Endothelial cell of umbilical vein (primary cell): ENCODE measurements at regions not wholly inside any gene's neighbourhood (a gene's known extent, or its start where the extent isn't known, plus 50 kb on each side); places are given as distances from the start of the nearest gene placed in this dataset.

Experiments
- BruUV-seq: library from RNA; stranded (reverse); fragments of 400-500 nt; replicated peaks from 2 replicates; lab custom pipeline; 2021; lab: Mats Ljungman, UMichigan
- CTCF ChIA-PET: fragments of 300-600, 350-600 bp; sonication (Branson Sonifier 250); formaldehyde crosslinking; loops from one replicate; lab custom pipeline; 2021; ENCODE audit warnings: antibody characterized with exemption, inconsistent platforms; lab: Charles Lee
- POLR2A ChIA-PET: fragments of 300-600, 350-600 bp; sonication (Branson Sonifier 250); formaldehyde crosslinking; loops from one replicate; lab custom pipeline; 2021; ENCODE audit warnings: antibody characterized with exemption, inconsistent platforms; lab: Charles Lee
- DNase-seq: peaks from one replicate; pipeline ENCODE4 v3.0.0-alpha.2; 2011; ENCODE audit warnings: low read depth, low spot score
- FAIRE-seq: peaks from 2 replicates; lab custom pipeline; 2011; peaks lifted over from hg19 to GRCh38; lab: Jason Lieb, UNC
- H2AFZ ChIP-seq: 2 replicates; pipeline ENCODE4 v1.6.0; 2012; ENCODE audit warnings: low read depth, low read length, control low read depth, inconsistent platforms
- H3K27ac ChIP-seq: 2 replicates; pipeline ENCODE4 v1.5.1; 2011; ENCODE audit warnings: low read depth, mild to moderate bottlenecking, control low read depth, low read length, moderate library complexity; ENCODE audit not compliant: insufficient read depth
- H3K27me3 ChIP-seq, 2 experiments: 2 replicates each; pipeline versions ENCODE4 v1.6.0 to v1.6.1; 2011; ENCODE audit warnings: low read length in 2 of 2, mixed read lengths in 1 of 2; ENCODE audit not compliant: control insufficient read depth in 2 of 2, insufficient read depth in 2 of 2
- H3K36me3 ChIP-seq, 2 experiments: 2 replicates in 1 of 2; 3 replicates in 1 of 2; pipeline ENCODE4 v1.5.1; 2011; ENCODE audit warnings: low read length in 2 of 2, mild to moderate bottlenecking in 1 of 2, moderate library complexity in 1 of 2; ENCODE audit not compliant: control insufficient read depth in 2 of 2, insufficient read depth in 2 of 2; ENCODE audit errors: extremely low read depth in 1 of 2
- H3K4me1 ChIP-seq: 3 replicates; pipeline ENCODE4 v1.5.1; 2011; ENCODE audit warnings: mild to moderate bottlenecking, low read length; ENCODE audit not compliant: control insufficient read depth, insufficient read depth; ENCODE audit errors: extremely low read depth
- H3K4me2 ChIP-seq: 2 replicates; pipeline ENCODE4 v1.6.1; 2011; ENCODE audit warnings: low read length, control low read depth, mixed read lengths; ENCODE audit not compliant: insufficient read depth
- H3K4me3 ChIP-seq, 3 experiments: fragments of 200-600 bp in 1 of 3; sonication (generic), shearing (Covaris generic) in 1 of 3; replicated peaks in 1 of 3; 2 replicates each; pipeline ENCODE4 v1.5.1; 2011 to 2016; ENCODE audit warnings: control low read depth in 3 of 3, low read length in 3 of 3, mild to moderate bottlenecking in 2 of 3, inconsistent platforms in 1 of 3, low read depth in 1 of 3, moderate library complexity in 1 of 3; ENCODE audit not compliant: insufficient read depth in 1 of 3
- H3K79me2 ChIP-seq: 2 replicates; pipeline ENCODE4 v1.6.0; 2012; ENCODE audit warnings: low read length, inconsistent platforms; ENCODE audit not compliant: control insufficient read depth, insufficient read depth
- H3K9ac ChIP-seq: replicated peaks from 2 replicates; pipeline ENCODE3; 2011; ENCODE audit warnings: low read length, control low read depth; ENCODE audit not compliant: insufficient read depth; ENCODE audit errors: extremely low read depth
- H3K9me1 ChIP-seq: replicated peaks from 3 replicates; pipeline ENCODE4 v1.6.0; 2011; ENCODE audit warnings: mild to moderate bottlenecking, low read length; ENCODE audit not compliant: control insufficient read depth, insufficient read depth; ENCODE audit errors: extremely low read depth
- H3K9me3 ChIP-seq: replicated peaks from 2 replicates; pipeline ENCODE4 v1.5.1; 2012; ENCODE audit warnings: low read length, inconsistent platforms; ENCODE audit not compliant: control insufficient read depth, insufficient read depth
- H4K20me1 ChIP-seq: replicated peaks from 2 replicates; pipeline ENCODE3; 2011; ENCODE audit warnings: mild to moderate bottlenecking, low read length; ENCODE audit not compliant: control insufficient read depth, insufficient read depth; ENCODE audit errors: extremely low read depth
- CTCF ChIP-seq, 2 donors: IDR thresholded peaks; 1 replicate in 1 of 2; 2 replicates in 1 of 2; pipeline ENCODE4 v1.5.1; 2011; ENCODE audit warnings: low read length in 2 of 2, mild to moderate bottlenecking in 2 of 2, moderate library complexity in 2 of 2, control low read depth in 1 of 2, inconsistent platforms in 1 of 2, low read depth in 1 of 2; ENCODE audit not compliant: insufficient read depth in 1 of 2; ENCODE audit errors: extremely low read depth in 1 of 2
- EZH2 ChIP-seq: IDR thresholded peaks from 2 replicates; pipeline ENCODE4 v1.6.1; 2012; ENCODE audit warnings: borderline replicate concordance, low read depth, mild to moderate bottlenecking, moderate library complexity, low read length, inconsistent platforms; ENCODE audit not compliant: severe bottlenecking
- FOS ChIP-seq: IDR thresholded peaks from 2 replicates; pipeline ENCODE4 v1.6.1; 2011; ENCODE audit warnings: mild to moderate bottlenecking, low read length, moderate library complexity, borderline replicate concordance; ENCODE audit not compliant: insufficient read depth
- GATA2 ChIP-seq: IDR thresholded peaks from 2 replicates; pipeline ENCODE4 v1.7.0; 2011; ENCODE audit warnings: low read depth, mild to moderate bottlenecking, moderate library complexity, mixed read lengths, low read length; ENCODE audit not compliant: insufficient read length, insufficient read depth
- JUN ChIP-seq: IDR thresholded peaks from 2 replicates; pipeline ENCODE4 v1.6.1; 2011; ENCODE audit warnings: borderline replicate concordance, low read depth; ENCODE audit not compliant: insufficient read length, insufficient read depth
- MAX ChIP-seq: IDR thresholded peaks from 2 replicates; pipeline ENCODE4 v1.6.1; 2011; ENCODE audit not compliant: insufficient read depth, insufficient read length
- MYC ChIP-seq: IDR thresholded peaks from one replicate; pipeline ENCODE4 v1.6.1; 2011; ENCODE audit warnings: mild to moderate bottlenecking, low read depth, low read length
- POLR2A ChIP-seq: IDR thresholded peaks from 2 replicates; pipeline ENCODE4 v1.6.1; 2012; ENCODE audit warnings: low read depth, mild to moderate bottlenecking, control low read depth, low read length
- POLR2AphosphoS5 ChIP-seq: IDR thresholded peaks from 2 replicates; pipeline ENCODE4 v1.6.1; 2012; ENCODE audit warnings: low read depth, mild to moderate bottlenecking, control low read depth, low read length, moderate library complexity; ENCODE audit not compliant: insufficient read depth
- dilution Hi-C: fragments of 300-500 bp; cut with MboI; formaldehyde crosslinking; loops from one replicate; pipeline ENCODE4 v1.15.0; 2019; ENCODE audit warnings: low sequenced_read_pairs; ENCODE audit not compliant: extremely low pct_ligation_motif_present
- intact Hi-C: fragments of 100-400 bp; cut with micrococcal nuclease; formaldehyde crosslinking; loops from one replicate; pipeline ENCODE4 v1.10.0; 2022

- dilution Hi-C loops, result no loop called here
- Histone ChIP-seq H3K9me1 (no peaks in the 10 kb centered on the region), H3K4me3 (no peak overlapping the region), H3K9me3 (peaks cover 4% of the 10 kb centered on the region), H3K4me1 (no peaks in the 10 kb centered on the region), H2AFZ (no peak overlapping the region), H3K79me2 (no peaks in the 10 kb centered on the region), H4K20me1 (no peaks in the 10 kb centered on the region), H3K9ac (no peak overlapping the region), H3K4me2 (no peak overlapping the region), H3K27ac (no peak overlapping the region), H3K36me3 (no peaks in the 10 kb centered on the region), H3K27me3 (no peaks in the 10 kb centered on the region)
- no TSS peak for BruUV-seq
- DNase-seq (no peak), FAIRE-seq (no peak)
- ChIA-PET POLR2A (no interaction called here), CTCF (no interaction called here)
- no peak for TF ChIP-seq POLR2A
- TF ChIP-seq JUN, result no peak
- TF ChIP-seq GATA2, result no peak
- TF ChIP-seq EZH2, result no peak
- TF ChIP-seq POLR2AphosphoS5, result no peak
- TF ChIP-seq MYC, result no peak
- TF ChIP-seq CTCF (IDR thresholded peaks at IDR 0.05; ENCODE audit: extremely low read depth in 1 of 2, insufficient read depth in 1 of 2, low read depth in 1 of 2, low read length in 2 of 2), result no peak
- no peak for TF ChIP-seq MAX
- no peak for TF ChIP-seq FOS
- intact Hi-C loops, result no loop called here
Measured at GRCh38 chr18:51734576-51734975, 537.1 kb upstream of the MEX3C start.
